DND-41 (cell line): ENCODE measurements at regions not wholly inside any gene's neighbourhood (a gene's known extent, or its start where the extent isn't known, plus 50 kb on each side); places are given as distances from the start of the nearest gene placed in this dataset.

Source experiments
- ATAC-seq: fragments of 200-7000 bp; cut with Tn5 transposase; 3 replicates; pipeline ENCODE4 v1.9.1; 2021; ENCODE audit warnings: low read depth; ENCODE audit not compliant: insufficient read depth
- DNase-seq: peaks from one replicate; pipeline ENCODE4 v3.0.0-alpha.2; 2020
- H2AFZ ChIP-seq: 2 replicates; pipeline ENCODE4 v1.6.0; 2012; ENCODE audit warnings: low read depth, low read length
- H3K27ac ChIP-seq: 2 replicates; pipeline ENCODE4 v1.5.1; 2012; ENCODE audit warnings: low read length, inconsistent platforms
- H3K27me3 ChIP-seq: fragments of 200-600 bp; sonication (generic); 2 replicates; pipeline ENCODE4 v1.6.0; 2012; ENCODE audit warnings: low read length, mild to moderate bottlenecking, inconsistent platforms; ENCODE audit not compliant: insufficient read depth, poor library complexity
- H3K36me3 ChIP-seq: 2 replicates; pipeline ENCODE4 v1.5.1; 2012; ENCODE audit warnings: low read length, inconsistent platforms; ENCODE audit not compliant: insufficient read depth
- H3K4me1 ChIP-seq: 2 replicates; pipeline ENCODE4 v1.5.1; 2012; ENCODE audit warnings: mild to moderate bottlenecking, low read length; ENCODE audit not compliant: insufficient read depth
- H3K4me2 ChIP-seq: 2 replicates; pipeline ENCODE4 v1.6.0; 2012; ENCODE audit warnings: mild to moderate bottlenecking, moderate library complexity, low read length, inconsistent platforms; ENCODE audit not compliant: insufficient read depth
- H3K4me3 ChIP-seq, 2 experiments: fragments of 200-600 bp in 1 of 2; shearing (Covaris generic) in 1 of 2; 2 replicates each; pipeline ENCODE4 v1.5.1; 2012 to 2016; ENCODE audit warnings: inconsistent platforms in 2 of 2, low read length in 2 of 2, mild to moderate bottlenecking in 2 of 2, low read depth in 1 of 2, moderate library complexity in 1 of 2
- H3K79me2 ChIP-seq: 2 replicates; pipeline ENCODE4 v1.6.0; 2012; ENCODE audit warnings: low read length, inconsistent platforms; ENCODE audit not compliant: insufficient read depth
- H3K9ac ChIP-seq: 2 replicates; pipeline ENCODE4 v1.6.0; 2012; ENCODE audit warnings: low read depth, mild to moderate bottlenecking, inconsistent platforms, low read length, moderate library complexity
- H3K9me3 ChIP-seq: 2 replicates; pipeline ENCODE4 v1.5.1; 2012; ENCODE audit warnings: low read length, moderate library complexity, mild to moderate bottlenecking, inconsistent platforms; ENCODE audit not compliant: insufficient read depth, severe bottlenecking
- H4K20me1 ChIP-seq: 2 replicates; pipeline ENCODE4 v1.6.0; 2012; ENCODE audit warnings: low read length; ENCODE audit not compliant: insufficient read depth
- CTCF ChIP-seq: IDR thresholded peaks from 2 replicates; pipeline ENCODE4 v1.5.1; 2012; ENCODE audit warnings: borderline replicate concordance, low read length, moderate library complexity, mild to moderate bottlenecking; ENCODE audit not compliant: poor library complexity, severe bottlenecking; ENCODE audit errors: extremely low read depth
- EZH2 ChIP-seq: IDR thresholded peaks from 3 replicates; pipeline ENCODE4 v1.6.1; 2012; ENCODE audit warnings: borderline replicate concordance, low read depth, mild to moderate bottlenecking, moderate library complexity, low read length, inconsistent platforms; ENCODE audit not compliant: severe bottlenecking

- Histone ChIP-seq H3K4me2 (no peak overlapping the region), H3K4me3 (no peak overlapping the region), H2AFZ (no peak overlapping the region), H3K79me2 (no peaks in the 10 kb centered on the region), H3K27ac (no peak overlapping the region), H3K4me1 (no peaks in the 10 kb centered on the region), H4K20me1 (no peaks in the 10 kb centered on the region), H3K27me3 (no peaks in the 10 kb centered on the region), H3K9ac (no peak overlapping the region), H3K9me3 (no peaks in the 10 kb centered on the region), H3K36me3 (no peaks in the 10 kb centered on the region)
- DNase-seq, result no peak
- TF ChIP-seq EZH2, result no peak
- no peak for TF ChIP-seq CTCF
- no peak for ATAC-seq
These were observed 739.4 kb upstream of the ADGRL4 start for GRCh38 chr1:79745929-79746328.

- Histone ChIP-seq H3K4me1 (no peaks in the 10 kb centered on the region), H3K9ac (no peak overlapping the region), H3K4me3 (no peak overlapping the region), H3K27me3 (no peaks in the 10 kb centered on the region), H3K27ac (no peak overlapping the region), H4K20me1 (no peaks in the 10 kb centered on the region), H3K79me2 (no peaks in the 10 kb centered on the region), H2AFZ (no peak overlapping the region), H3K4me2 (no peak overlapping the region), H3K36me3 (no peaks in the 10 kb centered on the region), H3K9me3 (no peaks in the 10 kb centered on the region)
- no peak for TF ChIP-seq EZH2
- no peak for TF ChIP-seq CTCF
- ATAC-seq (no peak), DNase-seq (no peak)
These were observed 738.2 kb upstream of the ADGRL4 start for GRCh38 chr1:79744746-79745145.

GRCh38 chr1:79741720-79742421 lies 735.3 kb upstream of the ADGRL4 start:
- no peak overlapping the region for H3K27ac ChIP-seq
- no peak overlapping the region for H3K9ac ChIP-seq
- no peaks in the 10 kb centered on the region for H4K20me1 ChIP-seq
- H3K27me3 ChIP-seq, result no peaks in the 10 kb centered on the region
- H3K4me2 ChIP-seq, result no peak overlapping the region
- no peak overlapping the region for H3K4me3 ChIP-seq
- TF ChIP-seq CTCF (no peak), EZH2 (no peak)
- H3K4me1 ChIP-seq, result no peaks in the 10 kb centered on the region
- H3K79me2 ChIP-seq, result no peaks in the 10 kb centered on the region
- ATAC-seq (no peak), DNase-seq (no peak)
- no peaks in the 10 kb centered on the region for H3K9me3 ChIP-seq
- H2AFZ ChIP-seq, result no peak overlapping the region
- H3K36me3 ChIP-seq, result no peaks in the 10 kb centered on the region
